Uterus (tissue), 3 donors: ENCODE measurements at regions not wholly inside any gene's neighbourhood (a gene's known extent, or its start where the extent isn't known, plus 50 kb on each side); places are given as distances from the start of the nearest gene placed in this dataset.

Experiments used
- DNase-seq, 2 donors: peaks; one replicate each; pipeline ENCODE4 v3.0.0-alpha.2; 2019 to 2020
- H3K27ac ChIP-seq, 2 donors: fragments of 200-600 bp; sonication (generic); 1 replicate in 1 of 2; 2 replicates in 1 of 2; pipeline ENCODE4 v1.5.1; 2016 to 2018
- H3K27me3 ChIP-seq, 2 donors: fragments of 200-600 bp; sonication (generic); one replicate each; pipeline ENCODE4 v1.5.1; 2018 to 2019; ENCODE audit warnings: control low read depth in 1 of 2
- H3K36me3 ChIP-seq, 2 donors: fragments of 200-600 bp; sonication (generic); one replicate each; pipeline ENCODE4 v1.5.1; 2019; ENCODE audit warnings: control low read depth in 1 of 2
- H3K4me1 ChIP-seq, 2 donors: fragments of 200-600 bp; sonication (generic); one replicate each; pipeline ENCODE4 v1.5.1; 2018 to 2019; ENCODE audit warnings: control low read depth in 1 of 2
- H3K4me3 ChIP-seq, 2 donors: fragments of 200-600 bp; sonication (generic); 1 replicate in 1 of 2; 2 replicates in 1 of 2; pipeline ENCODE4 v1.5.1; 2018 to 2019; ENCODE audit warnings: mild to moderate bottlenecking in 1 of 2
- H3K9me3 ChIP-seq, 2 donors: fragments of 200-600 bp; sonication (generic); one replicate each; pipeline ENCODE4 v1.5.1; 2019; ENCODE audit warnings: control low read depth in 1 of 2
- POLR2A ChIP-seq, 2 donors: fragments of 450-650 bp; IDR thresholded peaks; one replicate each; pipeline ENCODE4 v1.6.1; 2016; ENCODE audit warnings: antibody characterized with exemption in 2 of 2, mild to moderate bottlenecking in 1 of 2, moderate library complexity in 1 of 2
- intact Hi-C: fragments of 100-400 bp; cut with DNase I; formaldehyde crosslinking; loops from one replicate; pipeline ENCODE4 v1.15.1; 2023; ENCODE audit warnings: low total_unique reads
- TF ChIP-seq, protein P1 (sequence below), 4 experiments: fragments of 200-600 bp in 2 of 4; fragments of 450-650 bp in 2 of 4; sonication (generic) in 2 of 4; IDR thresholded peaks; one replicate each; pipeline ENCODE4 v1.5.1; 2016 to 2019; ENCODE audit warnings: antibody characterized with exemption in 4 of 4, mild to moderate bottlenecking in 2 of 4, moderate library complexity in 1 of 4
- donor health status: DM: yes; HTN: yes; CAD: no.

DNA sequence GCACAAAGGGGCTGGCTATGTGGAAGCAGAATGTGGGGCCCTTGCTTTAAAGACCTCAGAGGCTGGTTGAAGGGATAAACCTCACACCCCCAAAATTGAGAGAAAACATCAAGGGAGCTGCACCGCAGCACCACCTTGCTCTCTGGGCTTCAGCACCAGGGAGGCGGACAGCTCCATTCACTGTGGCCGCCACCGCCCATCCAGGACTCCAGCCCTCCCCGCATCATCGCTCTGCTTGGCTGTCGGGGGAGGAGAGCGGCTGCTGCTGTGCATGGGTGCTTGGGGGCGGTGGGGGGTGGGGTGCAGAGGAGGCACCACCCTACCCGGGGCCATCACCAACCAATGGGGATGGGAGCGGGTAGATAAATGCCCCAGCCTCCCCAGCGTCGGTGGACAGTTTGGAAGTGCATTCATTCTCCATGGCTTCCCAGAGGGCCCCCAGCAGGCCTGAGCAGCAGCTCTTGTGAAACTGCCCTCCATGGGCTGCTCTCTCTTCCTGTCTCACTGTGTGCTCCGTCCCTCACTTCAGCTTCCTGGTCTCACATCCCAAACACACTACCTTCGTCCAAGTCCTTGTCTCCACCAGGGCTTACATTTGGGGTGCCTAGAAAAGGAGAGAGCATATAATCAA lies 75.7 kb upstream of the BHLHE23 start:
- intact Hi-C loops = no loop called here
- no peak for DNase-seq
- Histone ChIP-seq H3K4me1 (no peaks in the 10 kb centered on the region), H3K36me3 (no peaks in the 10 kb centered on the region), H3K9me3 (peaks cover 0 to 12% of the 10 kb centered on the region in 2 donors), H3K27me3 (no peaks in the 10 kb centered on the region), H3K4me3 (no peak overlapping the region), H3K27ac (no peak overlapping the region)
- TF ChIP-seq POLR2A (IDR thresholded peaks at IDR 0.05) = no peak
- TF ChIP-seq, protein P1, sequence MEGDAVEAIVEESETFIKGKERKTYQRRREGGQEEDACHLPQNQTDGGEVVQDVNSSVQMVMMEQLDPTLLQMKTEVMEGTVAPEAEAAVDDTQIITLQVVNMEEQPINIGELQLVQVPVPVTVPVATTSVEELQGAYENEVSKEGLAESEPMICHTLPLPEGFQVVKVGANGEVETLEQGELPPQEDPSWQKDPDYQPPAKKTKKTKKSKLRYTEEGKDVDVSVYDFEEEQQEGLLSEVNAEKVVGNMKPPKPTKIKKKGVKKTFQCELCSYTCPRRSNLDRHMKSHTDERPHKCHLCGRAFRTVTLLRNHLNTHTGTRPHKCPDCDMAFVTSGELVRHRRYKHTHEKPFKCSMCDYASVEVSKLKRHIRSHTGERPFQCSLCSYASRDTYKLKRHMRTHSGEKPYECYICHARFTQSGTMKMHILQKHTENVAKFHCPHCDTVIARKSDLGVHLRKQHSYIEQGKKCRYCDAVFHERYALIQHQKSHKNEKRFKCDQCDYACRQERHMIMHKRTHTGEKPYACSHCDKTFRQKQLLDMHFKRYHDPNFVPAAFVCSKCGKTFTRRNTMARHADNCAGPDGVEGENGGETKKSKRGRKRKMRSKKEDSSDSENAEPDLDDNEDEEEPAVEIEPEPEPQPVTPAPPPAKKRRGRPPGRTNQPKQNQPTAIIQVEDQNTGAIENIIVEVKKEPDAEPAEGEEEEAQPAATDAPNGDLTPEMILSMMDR (IDR thresholded peaks at IDR 0.05) = no peak

DNA sequence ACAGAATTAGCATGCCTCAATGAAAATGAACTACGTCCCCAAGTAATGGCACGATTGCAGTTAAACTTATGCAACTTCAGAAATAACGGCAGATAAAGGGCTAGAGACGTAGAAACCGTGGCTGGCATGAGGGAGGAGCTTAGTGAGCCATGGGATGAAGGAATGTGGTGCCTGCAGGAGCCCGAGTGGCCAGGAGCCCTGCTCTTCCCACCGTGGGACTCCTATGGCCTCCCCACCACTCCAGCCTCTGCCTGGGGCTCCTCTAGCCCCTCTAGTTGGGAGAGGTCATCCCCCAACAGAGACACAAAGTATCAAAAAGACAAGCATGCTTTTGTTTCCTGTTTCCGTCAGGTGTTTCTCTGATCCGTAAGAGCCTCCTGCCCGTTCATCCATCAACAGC lies 75.1 kb upstream of the BHLHE23 start:
- TF ChIP-seq, protein P1 (IDR thresholded peaks at IDR 0.05) = no peak
- no peak for TF ChIP-seq POLR2A (IDR thresholded peaks at IDR 0.05)
- Histone ChIP-seq H3K27ac (no peak overlapping the region), H3K9me3 (peaks cover 0 to 15% of the 10 kb centered on the region in 2 donors), H3K4me3 (no peak overlapping the region), H3K36me3 (no peaks in the 10 kb centered on the region), H3K4me1 (no peaks in the 10 kb centered on the region), H3K27me3 (no peaks in the 10 kb centered on the region)
- intact Hi-C loops = no loop called here
- no peak for DNase-seq

DNA sequence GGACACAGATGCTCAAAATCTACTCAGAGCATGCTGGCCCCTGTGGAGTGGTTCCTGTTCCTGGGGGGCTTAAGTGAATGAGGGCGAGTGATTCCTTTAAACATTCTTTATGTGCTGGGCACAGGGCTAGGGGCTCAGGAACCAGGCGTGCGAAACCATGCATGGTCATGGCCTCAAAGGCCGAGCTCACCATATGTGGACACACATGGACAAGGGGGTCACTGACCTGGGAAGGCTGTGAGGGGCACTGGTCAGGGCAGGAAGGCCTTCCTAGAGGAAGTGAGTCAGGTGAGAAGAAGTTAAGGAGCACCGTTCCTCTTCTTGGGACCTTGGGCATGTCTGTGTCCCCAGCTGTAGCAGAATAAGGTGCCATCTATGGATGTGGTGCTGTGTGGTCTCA lies 74.6 kb upstream of the BHLHE23 start:
- Histone ChIP-seq H3K36me3 (no peaks in the 10 kb centered on the region), H3K4me3 (no peak overlapping the region), H3K9me3 (peaks cover 0 to 15% of the 10 kb centered on the region in 2 donors), H3K4me1 (no peaks in the 10 kb centered on the region), H3K27me3 (no peaks in the 10 kb centered on the region), H3K27ac (no peak overlapping the region)
- intact Hi-C loops = no loop called here
- DNase-seq = no peak
- TF ChIP-seq, protein P1 (IDR thresholded peaks at IDR 0.05) = no peak
- TF ChIP-seq POLR2A (IDR thresholded peaks at IDR 0.05) = no peak

DNA sequence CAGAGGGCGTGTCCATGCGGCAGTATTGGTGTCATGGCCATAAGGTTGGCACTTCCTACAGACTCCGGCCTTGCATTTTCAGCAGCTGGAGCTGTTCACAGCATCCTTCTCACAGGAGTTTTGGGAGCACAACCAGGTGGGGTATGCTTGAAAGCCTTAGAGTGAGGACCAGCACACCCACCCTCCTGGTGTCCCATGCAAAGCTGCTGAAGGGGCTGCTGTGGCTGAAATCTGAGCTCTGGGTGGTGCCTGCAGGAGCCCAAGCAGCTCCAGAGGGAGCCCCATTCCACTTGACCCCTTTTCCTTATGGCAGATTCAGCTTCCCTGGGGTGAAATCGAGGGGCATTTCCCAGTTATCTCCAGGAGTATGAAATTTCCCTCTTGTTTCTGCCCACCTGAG lies 74.0 kb upstream of the BHLHE23 start:
- no peaks in the 10 kb centered on the region for H3K27me3 ChIP-seq
- no peaks in the 10 kb centered on the region for H3K36me3 ChIP-seq
- no peak for DNase-seq
- no peak overlapping the region for H3K27ac ChIP-seq
- no peaks in the 10 kb centered on the region for H3K4me1 ChIP-seq
- TF ChIP-seq, protein P1 (IDR thresholded peaks at IDR 0.05) = no peak
- TF ChIP-seq POLR2A (IDR thresholded peaks at IDR 0.05) = no peak
- H3K9me3 ChIP-seq = peaks cover 0 to 15% of the 10 kb centered on the region in 2 donors
- H3K4me3 ChIP-seq = no peak overlapping the region
- intact Hi-C loops = no loop called here

DNA sequence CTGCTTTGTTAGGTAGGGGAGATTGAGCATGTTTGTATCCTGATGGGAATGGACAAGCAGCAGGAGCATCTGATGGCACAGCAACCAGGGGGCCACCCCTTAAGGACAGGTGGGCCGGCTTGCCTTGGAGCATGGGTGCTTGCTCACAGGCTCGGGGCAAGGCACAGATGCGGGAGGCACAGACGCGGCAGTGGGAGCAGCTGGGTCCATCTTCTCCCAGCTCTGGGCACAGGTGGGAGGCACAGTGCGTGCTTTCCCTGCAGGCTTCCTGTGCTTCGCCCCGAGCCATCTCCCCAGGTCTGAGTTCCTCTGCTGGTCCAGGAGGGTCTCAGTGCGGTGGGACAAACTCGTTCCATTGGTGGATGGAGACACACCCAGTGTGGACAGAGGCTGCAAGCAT lies 73.6 kb upstream of the BHLHE23 start:
- DNase-seq = no peak
- intact Hi-C loops = no loop called here
- Histone ChIP-seq H3K27ac (no peak overlapping the region), H3K4me3 (no peak overlapping the region), H3K27me3 (no peaks in the 10 kb centered on the region), H3K36me3 (no peaks in the 10 kb centered on the region), H3K9me3 (peaks cover 0 to 15% of the 10 kb centered on the region in 2 donors), H3K4me1 (no peaks in the 10 kb centered on the region)
- TF ChIP-seq, protein P1 (IDR thresholded peaks at IDR 0.05) = no peak
- no peak for TF ChIP-seq POLR2A (IDR thresholded peaks at IDR 0.05)
